ENCODE measurements at regions not wholly inside any gene's neighbourhood (a gene's known extent, or its start where the extent isn't known, plus 50 kb on each side); places are given as distances from the start of the nearest gene placed in this dataset.

GRCh38 chr20:11556410-11556809 is 361.3 kb upstream of the BTBD3 start:
- H3K36me3 ChIP-seq (replicated peaks), result no peaks in the 10 kb centered on the region
- H3K4me3 ChIP-seq (ENCODE audit: low read depth, low read length), result no peak overlapping the region
- in situ Hi-C loops (cut with HindIII; ENCODE audit: low pct_ligation_motif_present, low sequenced_read_pairs), result no loop called here
- TF ChIP-seq CTCF (IDR thresholded peaks at IDR 0.05; ENCODE audit: low read depth, low read length, missing control alignments), result no peak
- no peaks in the 10 kb centered on the region for H3K27me3 ChIP-seq (replicated peaks)
- no peak overlapping the region for H3K27ac ChIP-seq
- DNase-seq, result no peak

DNA sequence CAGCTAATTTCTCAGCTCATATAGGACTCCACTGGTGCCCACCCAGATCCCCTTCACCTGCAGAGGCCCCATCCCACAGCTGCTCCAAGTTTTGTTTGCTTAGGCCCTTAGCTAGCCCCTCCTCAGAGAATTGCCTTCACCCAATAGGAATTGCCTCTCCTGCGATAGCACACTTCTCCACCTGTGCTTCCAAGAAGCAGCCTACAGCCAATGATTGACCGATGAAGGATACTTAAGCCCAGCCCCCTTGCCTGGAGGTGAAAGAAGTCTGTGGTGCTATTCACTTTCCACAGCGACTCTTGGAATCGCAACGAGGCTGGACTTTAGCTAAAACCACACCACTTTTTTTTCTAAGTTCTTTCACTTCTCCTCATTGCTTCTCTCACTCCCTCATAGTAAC is 353.2 kb upstream of the BTBD3 start:
- in situ Hi-C loops (cut with HindIII; ENCODE audit: low pct_ligation_motif_present, low sequenced_read_pairs), result no loop called here
- no peak for TF ChIP-seq CTCF (IDR thresholded peaks at IDR 0.05; ENCODE audit: low read depth, low read length, missing control alignments)

DNA sequence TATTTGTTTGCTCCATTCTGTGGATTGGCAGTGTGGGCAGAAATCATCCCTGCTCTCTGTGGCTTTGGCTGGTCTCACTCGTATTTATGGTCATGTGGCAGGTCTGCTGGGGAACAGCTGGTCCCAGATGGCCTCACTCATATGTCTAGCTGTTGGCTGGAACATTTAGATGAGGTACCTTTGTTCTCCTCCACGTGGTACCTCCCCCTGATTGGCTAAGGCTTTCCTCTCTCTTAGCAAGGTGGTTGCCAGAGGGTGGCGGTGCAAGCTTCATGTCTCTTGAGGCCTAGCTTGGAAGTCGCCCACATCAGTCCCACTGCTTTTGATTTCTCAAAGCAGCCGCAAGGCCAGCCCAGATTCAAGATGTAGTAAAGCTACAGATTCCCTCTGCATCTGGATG is 348.5 kb upstream of the BTBD3 start:
- no peak for TF ChIP-seq CTCF (IDR thresholded peaks at IDR 0.05; ENCODE audit: low read depth, low read length, missing control alignments)
- no peaks in the 10 kb centered on the region for H3K36me3 ChIP-seq (replicated peaks)
- no peak overlapping the region for H3K4me3 ChIP-seq (ENCODE audit: low read depth, low read length)
- DNase-seq, result no peak
- in situ Hi-C loops (cut with HindIII; ENCODE audit: low pct_ligation_motif_present, low sequenced_read_pairs), result no loop called here
- H3K27ac ChIP-seq, result no peak overlapping the region
- H3K27me3 ChIP-seq (replicated peaks), result no peaks in the 10 kb centered on the region

More for the DNA sequence above, 353.2 kb upstream of the BTBD3 start:
- no peak overlapping the region for H3K4me3 ChIP-seq (ENCODE audit: low read depth, low read length)
- no peak overlapping the region for H3K27ac ChIP-seq
- no peaks in the 10 kb centered on the region for H3K27me3 ChIP-seq (replicated peaks)
- H3K36me3 ChIP-seq (replicated peaks), result no peaks in the 10 kb centered on the region
- no peak for DNase-seq

GRCh38 chr20:11573507-11573906 is 344.2 kb upstream of the BTBD3 start:
- Histone ChIP-seq H3K27ac (no peak overlapping the region), H3K4me3 (ENCODE audit: low read depth, low read length) (no peak overlapping the region), H3K27me3 (replicated peaks) (no peaks in the 10 kb centered on the region), H3K36me3 (replicated peaks) (no peaks in the 10 kb centered on the region)
- DNase-seq, result no peak
- no peak for TF ChIP-seq CTCF (IDR thresholded peaks at IDR 0.05; ENCODE audit: low read depth, low read length, missing control alignments)
- in situ Hi-C loops (cut with HindIII; ENCODE audit: low pct_ligation_motif_present, low sequenced_read_pairs), result no loop called here

DNA sequence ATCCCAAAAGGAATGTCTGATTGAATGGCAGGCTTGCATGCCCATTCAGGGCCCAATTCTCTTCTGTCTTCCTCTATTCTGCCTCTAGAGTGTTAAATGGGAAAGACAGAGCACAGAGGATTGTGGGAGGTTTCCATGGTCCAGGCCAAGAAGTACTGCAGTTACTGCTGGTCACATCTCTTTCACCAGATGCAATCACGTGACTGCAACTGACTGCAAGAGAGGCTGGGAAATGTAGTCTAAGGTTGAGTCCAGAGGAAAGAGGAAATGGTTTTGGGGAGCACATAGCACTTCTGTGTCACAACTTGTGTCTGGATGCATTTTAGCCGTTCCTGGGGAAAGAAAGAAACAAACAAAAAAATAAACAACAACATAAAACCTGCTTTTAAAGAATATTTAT is 336.4 kb upstream of the BTBD3 start:
- Histone ChIP-seq H3K27ac (no peak overlapping the region), H3K36me3 (replicated peaks) (no peaks in the 10 kb centered on the region), H3K27me3 (replicated peaks) (no peaks in the 10 kb centered on the region), H3K4me3 (ENCODE audit: low read depth, low read length) (no peak overlapping the region)
- in situ Hi-C loops (cut with HindIII; ENCODE audit: low pct_ligation_motif_present, low sequenced_read_pairs), result no loop called here
- TF ChIP-seq CTCF (IDR thresholded peaks at IDR 0.05; ENCODE audit: low read depth, low read length, missing control alignments), result no peak
- no peak for DNase-seq

DNA sequence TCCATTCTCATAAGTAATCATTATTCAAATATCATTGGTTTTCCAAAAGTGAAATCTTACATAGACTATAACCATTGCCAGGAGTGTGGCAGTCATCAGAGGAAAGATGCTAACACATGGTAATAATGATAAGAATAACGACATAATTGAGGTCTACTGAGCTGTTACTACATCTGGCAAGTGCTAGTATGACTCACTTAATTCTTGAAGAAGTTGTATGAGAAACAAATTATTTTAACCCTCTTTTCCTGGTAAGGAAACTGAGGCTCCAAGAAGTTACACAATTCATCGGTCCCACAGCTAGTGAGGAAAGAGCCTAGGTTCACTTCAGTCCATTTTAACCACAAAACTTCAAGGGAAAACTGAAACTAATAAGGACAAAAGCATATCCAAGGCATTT is 335.6 kb upstream of the BTBD3 start:
- no peaks in the 10 kb centered on the region for H3K27me3 ChIP-seq (replicated peaks)
- no peaks in the 10 kb centered on the region for H3K36me3 ChIP-seq (replicated peaks)
- H3K4me3 ChIP-seq (ENCODE audit: low read depth, low read length), result no peak overlapping the region
- DNase-seq, result no peak
- H3K27ac ChIP-seq, result no peak overlapping the region
- in situ Hi-C loops (cut with HindIII; ENCODE audit: low pct_ligation_motif_present, low sequenced_read_pairs), result no loop called here
- TF ChIP-seq CTCF (IDR thresholded peaks at IDR 0.05; ENCODE audit: low read depth, low read length, missing control alignments), result no peak
